K562 (cell line): ENCODE measurements at regions not wholly inside any gene's neighbourhood (a gene's known extent, or its start where the extent isn't known, plus 50 kb on each side); places are given as distances from the start of the nearest gene placed in this dataset.

Experiments
- ATAC-seq: fragments of 200-7000 bp; cut with Tn5 transposase; 3 replicates; pipeline ENCODE4 v1.9.1; 2020; ENCODE audit warnings: moderate library complexity
- BruUV-seq: library from RNA; stranded (reverse); fragments of 400-500 nt; replicated peaks from 2 replicates; lab custom pipeline; 2021; lab: Mats Ljungman, UMichigan
- CTCF ChIA-PET: fragments of 300-600 bp; formaldehyde crosslinking; extraction: SDS; loops from one replicate; lab custom pipeline; 2021; ENCODE audit warnings: low intra/inter-chr PET ratio; lab: Yijun Ruan, JAX
- POLR2A ChIA-PET: fragments of 300-600, 350-650 bp; sonication (Branson Sonifier 250); formaldehyde crosslinking; extraction: SDS; loops from one replicate; lab custom pipeline; 2021; ENCODE audit warnings: antibody characterized with exemption, inconsistent platforms; lab: Yijun Ruan, JAX
- DNase-seq, 4 experiments: peaks; one replicate each; pipeline versions ENCODE4 v3.0.0 to v3.0.0-alpha.2; 2011 to 2018; ENCODE audit warnings: low spot score in 3 of 4, mixed read lengths in 3 of 4; ENCODE audit errors: extremely low read depth in 1 of 4
- FAIRE-seq: peaks from 2 replicates; lab custom pipeline; 2011; peaks lifted over from hg19 to GRCh38; lab: Jason Lieb, UNC
- H2AFZ ChIP-seq: 2 replicates; pipeline ENCODE4 v1.6.0; 2011; ENCODE audit warnings: low read depth, low read length, control low read depth, inconsistent platforms
- H3K27ac ChIP-seq: fragments of 200-600 bp; 3 replicates; pipeline ENCODE4 v1.8.0; 2011; ENCODE audit warnings: low read depth, mild to moderate bottlenecking, control low read depth, inconsistent platforms, low read length, moderate library complexity, mixed read lengths; ENCODE audit errors: extremely low read depth
- H3K27me3 ChIP-seq, 2 experiments: fragments of 300-600 bp in 1 of 2; 2 replicates in 1 of 2; 3 replicates in 1 of 2; pipeline versions ENCODE4 v1.6.0 to v1.8.0; 2011; ENCODE audit warnings: inconsistent platforms in 2 of 2, low read length in 2 of 2, mild to moderate bottlenecking in 1 of 2, mixed read lengths in 1 of 2, moderate library complexity in 1 of 2; ENCODE audit not compliant: control insufficient read depth in 2 of 2, insufficient read depth in 2 of 2
- H3K36me3 ChIP-seq: fragments of 300-600 bp; 3 replicates; pipeline ENCODE4 v1.8.0; 2011; ENCODE audit warnings: mild to moderate bottlenecking, low read length, inconsistent platforms; ENCODE audit not compliant: control insufficient read depth, insufficient read depth
- H3K4me1 ChIP-seq, 2 experiments: fragments of 200-600 bp in 1 of 2; replicated peaks in 1 of 2; 2 replicates in 1 of 2; 3 replicates in 1 of 2; pipeline versions ENCODE4 v1.5.1 to v1.8.0; 2011; ENCODE audit warnings: inconsistent platforms in 2 of 2, low read length in 2 of 2, mild to moderate bottlenecking in 1 of 2, mixed read lengths in 1 of 2, moderate library complexity in 1 of 2; ENCODE audit not compliant: control insufficient read depth in 2 of 2, insufficient read depth in 2 of 2
- H3K4me2 ChIP-seq: 2 replicates; pipeline ENCODE4 v1.6.1; 2011; ENCODE audit warnings: low read length, control low read depth, inconsistent platforms, mixed read lengths; ENCODE audit not compliant: insufficient read depth
- H3K4me3 ChIP-seq: fragments of 200-600 bp; sonication (generic), shearing (Covaris generic); 2 replicates; pipeline ENCODE4 v1.5.1; 2016; ENCODE audit warnings: control low read depth, inconsistent platforms
- H3K79me2 ChIP-seq: fragments of 200-600 bp; 3 replicates; pipeline ENCODE4 v1.8.0; 2011; ENCODE audit warnings: low read length, inconsistent platforms; ENCODE audit not compliant: control insufficient read depth, insufficient read depth
- H3K9ac ChIP-seq, 2 experiments: 2 replicates each; pipeline versions ENCODE4 v1.6.0 to v1.6.1; 2011; ENCODE audit warnings: low read depth in 2 of 2, low read length in 2 of 2, control low read depth in 1 of 2, inconsistent platforms in 1 of 2, mild to moderate bottlenecking in 1 of 2, mixed read lengths in 1 of 2; ENCODE audit not compliant: insufficient read depth in 1 of 2
- H3K9me1 ChIP-seq: one replicate; pipeline ENCODE4 v1.6.0; 2011; ENCODE audit warnings: inconsistent platforms, mild to moderate bottlenecking, low read length, moderate library complexity; ENCODE audit not compliant: control insufficient read depth, insufficient read depth
- H3K9me3 ChIP-seq: replicated peaks from 2 replicates; pipeline ENCODE4 v1.5.1; 2011; ENCODE audit warnings: low read depth, low read length, inconsistent platforms; ENCODE audit not compliant: control insufficient read depth, insufficient read depth
- H4K20me1 ChIP-seq: replicated peaks from 2 replicates; pipeline ENCODE4 v1.6.1; 2011; ENCODE audit warnings: low read length, inconsistent platforms, mixed read lengths; ENCODE audit not compliant: control insufficient read depth, insufficient read depth
- CTCF ChIP-seq, 3 experiments: IDR thresholded peaks in 2 of 3; conservative IDR thresholded peaks in 1 of 3; 2 replicates each; pipeline ENCODE4 v1.5.1; 2011 to 2012; ENCODE audit warnings: low read length in 3 of 3, mild to moderate bottlenecking in 3 of 3, control low read depth in 2 of 3, improper control_type of control experiment in 1 of 3, inconsistent platforms in 1 of 3, low read depth in 1 of 3, mixed read lengths in 1 of 3, moderate library complexity in 1 of 3; ENCODE audit not compliant: insufficient read depth in 2 of 3
- E2F4 ChIP-seq: sonication (generic); formaldehyde crosslinking; IDR thresholded peaks from 2 replicates; pipeline ENCODE4 v1.8.0; 2022; ENCODE audit warnings: mild to moderate bottlenecking, low read depth, missing genetic modification reagents
- FOXP4 ChIP-seq: sonication (generic); formaldehyde crosslinking; IDR thresholded peaks from 2 replicates; pipeline ENCODE4 v1.8.0; 2022; ENCODE audit warnings: mild to moderate bottlenecking, missing genetic modification reagents, borderline replicate concordance
- PHB ChIP-seq: fragments of 250-450 bp; sonication (Bioruptor Pico); IDR thresholded peaks from 2 replicates; pipeline ENCODE4 v1.5.0; 2021
- PREB ChIP-seq: sonication (generic); formaldehyde crosslinking; IDR thresholded peaks from 2 replicates; pipeline ENCODE4 v1.8.1; 2023; ENCODE audit warnings: mild to moderate bottlenecking, missing genetic modification reagents
- RBM39 ChIP-seq: fragments of 200-400 bp; formaldehyde crosslinking; optimal IDR thresholded peaks from 2 replicates; pipeline ENCODE3; 2018; ENCODE audit warnings: low read depth, low read length
- TFAM ChIP-seq: fragments of 250-450 bp; sonication (Bioruptor Pico); conservative IDR thresholded peaks from 2 replicates; pipeline ENCODE4 v1.5.0; 2021; ENCODE audit warnings: mild to moderate bottlenecking, moderate library complexity
- ZNF232 ChIP-seq: sonication (generic); formaldehyde crosslinking; IDR thresholded peaks from 2 replicates; pipeline ENCODE4 v1.8.0; 2022; ENCODE audit warnings: mild to moderate bottlenecking, missing genetic modification reagents
- ZNF395 ChIP-seq: fragments of 200-800 bp; sonication (Bioruptor generic); IDR thresholded peaks from 2 replicates; pipeline ENCODE4 v1.6.1; 2017; ENCODE audit warnings: missing genetic modification characterization, missing compliant biosample characterization
- WGBS: fragments of 100-300 bp; shearing (Covaris generic); methylation state at CpG from one replicate; pipeline ENCODE4 v1.1.6; 2016; ENCODE audit warnings: low coverage, mixed read lengths; ENCODE audit not compliant: insufficient coverage; ENCODE audit errors: missing lambda C conversion rate; 5-methylcytosine and 5-hydroxymethylcytosine counted together
- in situ Hi-C: fragments of 300-500 bp; cut with MboI; formaldehyde crosslinking; loops from 4 replicates; pipeline ENCODE4 v1.15.0; 2018; ENCODE audit warnings: inconsistent platforms, mixed read lengths
- intact Hi-C: fragments of 100-400 bp; cut with micrococcal nuclease; formaldehyde crosslinking; loops from 2 replicates; pipeline ENCODE4 v1.14.2; 2022

- H3K9me1 ChIP-seq = no peaks in the 10 kb centered on the region
- no peak for FAIRE-seq
- H3K27me3 ChIP-seq = peaks cover 28 to 45% of the 10 kb centered on the region in 2 experiments
- H3K27ac ChIP-seq = no peak overlapping the region
- BruUV-seq = no TSS peak
- no peak overlapping the region for H3K9ac ChIP-seq
- no peaks in the 10 kb centered on the region for H4K20me1 ChIP-seq
- no peak overlapping the region for H3K4me3 ChIP-seq
- no peaks in the 10 kb centered on the region for H3K9me3 ChIP-seq
- no peaks in the 10 kb centered on the region for H3K79me2 ChIP-seq
- no peak overlapping the region for H3K4me2 ChIP-seq
- no peak for DNase-seq
- ChIA-PET CTCF (no interaction called here), POLR2A (no interaction called here)
- intact Hi-C loops = no loop called here
- H2AFZ ChIP-seq = no peak overlapping the region
- in situ Hi-C loops = no loop called here
- ATAC-seq = no peak
- WGBS = under 1% methylated on average over 8 of the region's 8 CpGs
- H3K4me1 ChIP-seq = no peaks in the 10 kb centered on the region
- no peaks in the 10 kb centered on the region for H3K36me3 ChIP-seq
- no peak for TF ChIP-seq PREB (CRISPR knock-in tag)
- TF ChIP-seq RBM39 = no peak
- no peak for TF ChIP-seq ZNF395 (CRISPR knock-in tag)
- TF ChIP-seq ZNF232 (CRISPR knock-in tag) = no peak
- TF ChIP-seq FOXP4 (CRISPR knock-in tag) = no peak
- no peak for TF ChIP-seq PHB (CRISPR knock-in tag)
- TF ChIP-seq E2F4 (CRISPR knock-in tag) = no peak
- TF ChIP-seq CTCF (IDR thresholded peaks at IDR 0.05 in 2 of 3, conservative IDR thresholded peaks at IDR 0.05 in 1 of 3; ENCODE audit: insufficient read depth in 2 of 3, low read depth in 1 of 3, low read length in 3 of 3) = no peak
- no peak for TF ChIP-seq TFAM (CRISPR knock-in tag)
Observed at GRCh38 chr21:32957545-32957944, 68.2 kb upstream of the OLIG2 start.
